Heart left ventricle (tissue), 13 donors: ENCODE measurements at regions not wholly inside any gene's neighbourhood (a gene's known extent, or its start where the extent isn't known, plus 50 kb on each side); places are given as distances from the start of the nearest gene placed in this dataset.

ENCODE experiments used
- CTCF ChIP-seq, 12 donors: fragments of 200-600 bp; sonication (generic) in 4 of 12; IDR thresholded peaks; one replicate each; pipeline versions ENCODE4 v1.5.0 to v1.8.0; 2018 to 2022; ENCODE audit warnings: antibody characterized with exemption in 12 of 12, mild to moderate bottlenecking in 5 of 12
- POLR2A ChIP-seq, 2 donors: fragments of 450-650 bp; IDR thresholded peaks; one replicate each; pipeline ENCODE4 v1.6.1; 2017; ENCODE audit warnings: antibody characterized with exemption in 2 of 2, mild to moderate bottlenecking in 2 of 2, moderate library complexity in 2 of 2
- donor health status: ischemic (EF 13 %, LVEDD 7.1; RV severe dilation, severe dysfunction).
- donor health status: DM: no; HTN: yes; CAD: no.
- donor health status: DM: no; HTN: no; CAD: no.
- donor health status: ischemic (EF 25% LVEDD 6.9; RV normal size, moderate dysfunction).
- donor health status: ischemic (EF 25% LVEDD 5.7; RV mildly dilated, moderate dysfunction).
- donor health status: ischemic (EF 35%, LVEDD 5.7; RV mildly dilated, moderate dysfunction).
- donor health status: nonischemic (EF 11% LVEDD 7.7; RV severe dilation, severe dysfunction).
- donor health status: DM: yes; HTN: yes; CAD: no.
- donor health status: PGD.
- donor health status: ischemic (EF 29% LVEDD 5.4; RV normal size, mild dysfunction).
- donor health status: nonischemic (EF 23%, LVEDD 6.1; RV moderate dilation, normal function).

GRCh38 chr4:53863158-53863557 lies 201.2 kb downstream of the CHIC2 start:
- no peak for TF ChIP-seq CTCF (IDR thresholded peaks at IDR 0.05)
- TF ChIP-seq POLR2A (IDR thresholded peaks at IDR 0.05), result no peak
